Stimulated activated naive CD8-positive, alpha-beta T cell treated with anti-CD3 and anti-CD28 coated beads, Interleukin-15, amount 100 ng/mL, for 72 hours (primary cell): ENCODE measurements at regions not wholly inside any gene's neighbourhood (a gene's known extent, or its start where the extent isn't known, plus 50 kb on each side); places are given as distances from the start of the nearest gene placed in this dataset.

Experiments
- ATAC-seq: fragments of 150-1000 bp; cut with Tn5 transposase; 2 replicates; pipeline ENCODE4 v1.10.0; 2021; ENCODE audit warnings: mild to moderate bottlenecking, moderate library complexity
- DNase-seq, 2 donors: peaks; one replicate each; pipeline ENCODE4 v3.0.0; 2021 to 2022
- H3K27ac Mint-ChIP-seq, 2 donors: one replicate each; pipeline ENCODE4 v1.8.0; 2022; ENCODE audit warnings: mild to moderate bottlenecking in 2 of 2, mixed read lengths in 2 of 2, moderate library complexity in 2 of 2
- H3K27me3 Mint-ChIP-seq: one replicate; pipeline ENCODE4 v1.8.0; 2022; ENCODE audit warnings: mixed read lengths
- H3K4me1 Mint-ChIP-seq: one replicate; pipeline ENCODE4 v1.8.0; 2022; ENCODE audit warnings: mild to moderate bottlenecking, mixed read lengths
- H3K4me3 Mint-ChIP-seq, 2 donors: one replicate each; pipeline ENCODE4 v1.8.0; 2022; ENCODE audit warnings: mild to moderate bottlenecking in 2 of 2, mixed read lengths in 2 of 2, moderate library complexity in 1 of 2
- H3K9me3 Mint-ChIP-seq, 2 donors: one replicate each; pipeline ENCODE4 v1.8.0; 2022; ENCODE audit warnings: mixed read lengths in 2 of 2

GRCh38 chr7:101699881-101700823 lies 71.1 kb upstream of the MYL10 start:
- H3K27me3 Mint-ChIP-seq: peaks cover 6% of the 10 kb centered on the region
- H3K27ac Mint-ChIP-seq: peak overlapping the region in 1 of 2 donors; percentile 79
- no peak overlapping the region for H3K4me3 Mint-ChIP-seq
- H3K4me1 Mint-ChIP-seq: no peaks in the 10 kb centered on the region
- H3K9me3 Mint-ChIP-seq: no peaks in the 10 kb centered on the region
- peak; percentile 53 for ATAC-seq
- no peak for DNase-seq

- Mint-ChIP-seq H3K27me3 (peaks cover 4% of the 10 kb centered on the region), H3K27ac (no peak overlapping the region), H3K9me3 (no peaks in the 10 kb centered on the region), H3K4me3 (no peak overlapping the region), H3K4me1 (no peaks in the 10 kb centered on the region)
- ATAC-seq (no peak), DNase-seq (no peak)
Observed at GRCh38 chr7:101701153-101701794, 72.2 kb upstream of the MYL10 start.

GRCh38 chr7:101702362-101702850 lies 73.3 kb upstream of the MYL10 start:
- no peaks in the 10 kb centered on the region for H3K9me3 Mint-ChIP-seq
- ATAC-seq (no peak), DNase-seq (no peak)
- H3K27ac Mint-ChIP-seq: no peak overlapping the region
- no peaks in the 10 kb centered on the region for H3K27me3 Mint-ChIP-seq
- no peak overlapping the region for H3K4me3 Mint-ChIP-seq
- H3K4me1 Mint-ChIP-seq: no peaks in the 10 kb centered on the region

GRCh38 chr7:101705331-101705730 lies 76.2 kb upstream of the MYL10 start:
- DNase-seq: no peak
- H3K27me3 Mint-ChIP-seq: no peaks in the 10 kb centered on the region
- H3K27ac Mint-ChIP-seq: no peak overlapping the region
- no peak overlapping the region for H3K4me3 Mint-ChIP-seq
- H3K9me3 Mint-ChIP-seq: no peaks in the 10 kb centered on the region
- no peak for ATAC-seq
- H3K4me1 Mint-ChIP-seq: no peaks in the 10 kb centered on the region

GRCh38 chr7:101707587-101707986 lies 78.5 kb upstream of the MYL10 start:
- H3K27ac Mint-ChIP-seq: no peak overlapping the region
- no peak for ATAC-seq
- no peak for DNase-seq
- no peak overlapping the region for H3K4me3 Mint-ChIP-seq
- H3K27me3 Mint-ChIP-seq: no peaks in the 10 kb centered on the region
- no peaks in the 10 kb centered on the region for H3K9me3 Mint-ChIP-seq
- H3K4me1 Mint-ChIP-seq: no peaks in the 10 kb centered on the region

DNA sequence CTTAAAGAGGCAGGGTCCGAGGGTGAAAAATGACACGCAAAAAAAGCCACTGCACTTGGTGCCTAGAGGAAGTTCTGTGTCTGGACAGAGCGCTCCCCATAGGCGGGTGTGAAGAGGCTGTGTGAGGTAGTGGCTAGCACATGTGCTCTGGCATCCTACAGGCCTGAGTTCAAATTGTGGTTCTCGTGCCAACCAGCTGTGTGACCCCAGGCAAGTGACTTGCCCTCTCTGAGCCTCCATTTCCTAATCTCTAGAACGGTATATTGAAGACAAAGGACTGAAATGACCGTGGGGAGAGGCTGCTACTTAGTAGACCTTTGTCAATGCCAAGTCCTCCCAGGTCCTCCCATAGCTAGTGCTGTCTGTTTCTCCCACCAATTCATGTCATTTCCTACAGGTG lies 79.1 kb upstream of the MYL10 start:
- Mint-ChIP-seq H3K4me3 (no peak overlapping the region), H3K27me3 (no peaks in the 10 kb centered on the region), H3K27ac (no peak overlapping the region), H3K4me1 (no peaks in the 10 kb centered on the region), H3K9me3 (no peaks in the 10 kb centered on the region)
- no peak for ATAC-seq
- DNase-seq: no peak

- no peaks in the 10 kb centered on the region for H3K9me3 Mint-ChIP-seq
- H3K4me3 Mint-ChIP-seq: no peak overlapping the region
- no peaks in the 10 kb centered on the region for H3K27me3 Mint-ChIP-seq
- no peaks in the 10 kb centered on the region for H3K4me1 Mint-ChIP-seq
- no peak overlapping the region for H3K27ac Mint-ChIP-seq
- no peak for DNase-seq
- no peak for ATAC-seq
Observed at GRCh38 chr7:101712652-101713051, 83.6 kb upstream of the MYL10 start.

DNA sequence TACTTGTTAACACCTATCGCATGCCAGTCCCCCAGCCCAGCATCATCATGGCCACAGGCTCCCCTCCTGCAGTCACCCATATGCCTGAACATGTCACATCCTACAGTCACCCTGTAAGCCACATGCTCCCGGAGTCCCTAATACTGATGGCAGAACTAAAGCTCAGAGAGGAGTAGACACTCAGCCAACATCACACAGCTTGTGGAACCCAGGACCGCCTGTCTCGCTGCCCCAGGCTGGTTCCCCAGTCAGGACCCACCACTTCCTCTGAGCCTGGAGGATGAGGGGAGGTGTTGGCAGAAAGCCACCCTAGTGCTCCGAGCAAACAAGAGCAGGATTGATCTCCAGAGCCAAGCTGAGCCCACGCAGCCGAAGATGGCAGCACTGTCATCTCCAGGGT lies 85.0 kb upstream of the MYL10 start:
- peaks cover 6% of the 10 kb centered on the region for H3K4me1 Mint-ChIP-seq
- DNase-seq (no peak), ATAC-seq (no peak)
- H3K27me3 Mint-ChIP-seq: no peaks in the 10 kb centered on the region
- H3K27ac Mint-ChIP-seq: no peak overlapping the region
- H3K9me3 Mint-ChIP-seq: no peaks in the 10 kb centered on the region
- no peak overlapping the region for H3K4me3 Mint-ChIP-seq

- H3K9me3 Mint-ChIP-seq: no peaks in the 10 kb centered on the region
- ATAC-seq (peak; percentile 12), DNase-seq (no peak)
- H3K4me1 Mint-ChIP-seq: peaks cover 12% of the 10 kb centered on the region
- no peak overlapping the region for H3K4me3 Mint-ChIP-seq
- H3K27ac Mint-ChIP-seq: no peak overlapping the region
- H3K27me3 Mint-ChIP-seq: no peaks in the 10 kb centered on the region
Observed at GRCh38 chr7:101717628-101718357, 88.7 kb upstream of the MYL10 start.

DNA sequence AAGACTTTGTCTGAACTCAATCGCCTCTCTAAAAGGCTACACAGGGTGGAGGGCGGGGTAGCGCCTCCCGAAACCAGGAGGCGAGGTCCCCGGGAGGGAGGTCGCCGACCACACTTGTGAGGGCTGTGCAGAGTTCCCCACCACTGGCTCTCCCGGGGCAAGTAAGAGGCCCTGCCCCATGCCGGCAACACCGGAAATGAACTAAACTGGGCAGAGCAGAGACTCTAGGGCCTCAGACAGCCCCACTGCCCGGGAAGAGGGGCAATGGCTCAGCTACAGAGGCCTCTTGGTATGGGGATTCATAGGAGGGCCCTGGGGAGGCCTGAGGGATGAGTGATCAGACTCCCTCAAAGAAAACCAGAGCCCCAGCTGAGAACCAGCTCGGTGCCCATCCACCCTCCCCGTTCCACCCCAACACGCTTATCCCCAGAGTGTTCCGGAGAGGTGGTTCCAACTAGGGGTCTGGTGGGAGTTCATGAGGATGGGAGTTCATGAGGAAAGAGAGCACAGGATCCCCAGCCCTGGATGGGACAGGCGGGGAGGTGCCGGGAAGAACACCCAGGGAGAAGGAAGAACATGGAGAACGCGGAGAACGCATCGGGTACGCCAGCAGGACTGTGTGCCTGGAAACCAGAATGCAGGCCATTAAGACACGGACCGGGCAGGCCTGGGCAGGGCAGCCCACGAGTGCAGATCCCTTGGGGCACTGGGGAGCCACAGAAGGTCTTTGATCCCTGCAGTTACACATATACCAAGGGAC lies 89.4 kb upstream of the MYL10 start:
- peaks cover 5 to 6% of the 10 kb centered on the region in 2 donors for H3K9me3 Mint-ChIP-seq
- H3K4me1 Mint-ChIP-seq: peaks cover 12% of the 10 kb centered on the region
- H3K27me3 Mint-ChIP-seq: no peaks in the 10 kb centered on the region
- peak; percentile 31 for ATAC-seq
- peak overlapping the region in 1 of 2 donors; percentile 15 for H3K27ac Mint-ChIP-seq
- H3K4me3 Mint-ChIP-seq: no peak overlapping the region
- DNase-seq: no peak

- no peak overlapping the region for H3K4me3 Mint-ChIP-seq
- no peak overlapping the region for H3K27ac Mint-ChIP-seq
- H3K9me3 Mint-ChIP-seq: peaks cover 5 to 12% of the 10 kb centered on the region in 2 donors
- H3K4me1 Mint-ChIP-seq: peaks cover 12% of the 10 kb centered on the region
- no peak for DNase-seq
- H3K27me3 Mint-ChIP-seq: no peaks in the 10 kb centered on the region
- ATAC-seq: no peak
Observed at GRCh38 chr7:101719123-101719470, 90.0 kb upstream of the MYL10 start.

DNA sequence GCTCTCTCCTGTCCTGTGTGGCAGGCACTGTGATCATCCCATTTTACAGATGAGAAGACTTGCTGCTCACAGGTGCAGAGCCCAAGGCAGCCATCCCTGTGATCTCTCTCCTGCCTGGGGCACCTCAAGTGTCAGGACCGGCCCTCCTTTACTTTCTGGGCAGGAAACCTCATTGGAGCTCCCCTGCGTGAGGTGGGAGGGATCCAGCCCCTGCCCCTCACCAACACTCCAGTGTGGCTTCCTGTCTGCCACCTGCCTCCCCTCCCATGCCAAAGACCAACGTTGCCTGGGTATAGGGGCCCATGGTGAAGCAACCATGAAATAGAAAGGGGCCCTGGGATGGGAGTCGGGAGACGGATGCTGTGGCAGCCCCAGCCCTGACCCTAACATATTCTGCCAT lies 91.2 kb upstream of the MYL10 start:
- H3K27me3 Mint-ChIP-seq: no peaks in the 10 kb centered on the region
- peak overlapping the region; percentile 19 to 95 for H3K27ac Mint-ChIP-seq
- peaks cover 12% of the 10 kb centered on the region for H3K4me1 Mint-ChIP-seq

DNA sequence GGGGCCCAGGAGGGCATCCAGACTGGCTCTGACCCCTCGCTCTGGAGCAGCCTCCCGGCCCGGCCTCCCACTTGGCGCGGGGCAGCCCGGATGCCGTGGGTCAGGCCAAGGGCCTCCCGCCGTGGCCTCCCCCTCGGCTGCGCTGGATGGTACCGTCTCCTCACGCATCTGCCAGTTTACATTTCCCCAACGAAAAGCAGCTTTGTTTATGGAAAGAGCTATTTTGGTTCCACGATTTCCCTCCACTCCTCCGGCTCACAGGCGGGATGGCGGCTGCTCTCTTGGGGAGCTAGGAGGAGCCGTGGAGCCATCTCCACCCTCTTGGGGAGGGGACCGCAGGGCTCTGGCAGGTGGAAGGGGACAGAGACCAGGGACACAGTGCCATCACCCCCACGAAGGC lies 93.2 kb upstream of the MYL10 start:
- Mint-ChIP-seq H3K4me3 (no peak overlapping the region), H3K4me1 (peaks cover 12% of the 10 kb centered on the region), H3K27me3 (no peaks in the 10 kb centered on the region), H3K27ac (peak overlapping the region in 1 of 2 donors; percentile 80), H3K9me3 (peaks cover 5 to 12% of the 10 kb centered on the region in 2 donors)
- DNase-seq (no peak), ATAC-seq (no peak)

More for the DNA sequence above, 91.2 kb upstream of the MYL10 start:
- no peak for DNase-seq
- no peak for ATAC-seq
- Mint-ChIP-seq H3K9me3 (peaks cover 5 to 12% of the 10 kb centered on the region in 2 donors), H3K4me3 (no peak overlapping the region)

DNA sequence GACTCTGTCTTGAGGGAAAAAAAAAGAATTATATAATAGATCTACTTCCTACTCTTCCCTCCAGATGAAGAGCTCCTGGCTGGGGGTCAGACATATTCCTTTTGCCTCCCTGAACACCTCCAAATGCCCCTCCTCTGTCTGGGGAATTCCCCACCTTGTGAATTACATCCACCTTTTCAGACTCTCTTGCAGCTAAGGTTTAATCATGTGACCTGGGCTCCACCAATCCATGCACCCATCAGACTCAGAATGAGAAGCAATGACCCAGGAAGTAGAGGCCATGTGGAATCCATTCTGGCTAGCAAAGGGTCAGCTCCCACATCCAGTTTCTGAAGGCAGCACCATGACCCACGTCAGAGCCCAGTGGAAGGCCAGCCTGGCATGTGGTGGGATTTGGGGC lies 93.6 kb upstream of the CUX1 start:
- no peak for ATAC-seq

GRCh38 chr7:101724957-101725356 lies 92.5 kb upstream of the CUX1 start:
- peaks cover 5 to 12% of the 10 kb centered on the region in 2 donors for H3K9me3 Mint-ChIP-seq
- no peak overlapping the region for H3K4me3 Mint-ChIP-seq
- H3K27me3 Mint-ChIP-seq: no peaks in the 10 kb centered on the region
- peaks cover 6% of the 10 kb centered on the region for H3K4me1 Mint-ChIP-seq
- ATAC-seq: no peak
- no peak for DNase-seq
- H3K27ac Mint-ChIP-seq: no peak overlapping the region

More for the DNA sequence above, 93.6 kb upstream of the CUX1 start:
- no peak for DNase-seq
- Mint-ChIP-seq H3K4me1 (peaks cover 7% of the 10 kb centered on the region), H3K27me3 (no peaks in the 10 kb centered on the region), H3K9me3 (peaks cover 5 to 12% of the 10 kb centered on the region in 2 donors), H3K27ac (peak overlapping the region in 1 of 2 donors; percentile 70), H3K4me3 (no peak overlapping the region)
